ENCODE measurements at regions not wholly inside any gene's neighbourhood (a gene's known extent, or its start where the extent isn't known, plus 50 kb on each side); places are given as distances from the start of the nearest gene placed in this dataset.
"Not testable (repeated sequence)": the region's sequence is repeated elsewhere in the genome, so short reads cannot be mapped to it uniquely, and the experiment has no call there.

DNA sequence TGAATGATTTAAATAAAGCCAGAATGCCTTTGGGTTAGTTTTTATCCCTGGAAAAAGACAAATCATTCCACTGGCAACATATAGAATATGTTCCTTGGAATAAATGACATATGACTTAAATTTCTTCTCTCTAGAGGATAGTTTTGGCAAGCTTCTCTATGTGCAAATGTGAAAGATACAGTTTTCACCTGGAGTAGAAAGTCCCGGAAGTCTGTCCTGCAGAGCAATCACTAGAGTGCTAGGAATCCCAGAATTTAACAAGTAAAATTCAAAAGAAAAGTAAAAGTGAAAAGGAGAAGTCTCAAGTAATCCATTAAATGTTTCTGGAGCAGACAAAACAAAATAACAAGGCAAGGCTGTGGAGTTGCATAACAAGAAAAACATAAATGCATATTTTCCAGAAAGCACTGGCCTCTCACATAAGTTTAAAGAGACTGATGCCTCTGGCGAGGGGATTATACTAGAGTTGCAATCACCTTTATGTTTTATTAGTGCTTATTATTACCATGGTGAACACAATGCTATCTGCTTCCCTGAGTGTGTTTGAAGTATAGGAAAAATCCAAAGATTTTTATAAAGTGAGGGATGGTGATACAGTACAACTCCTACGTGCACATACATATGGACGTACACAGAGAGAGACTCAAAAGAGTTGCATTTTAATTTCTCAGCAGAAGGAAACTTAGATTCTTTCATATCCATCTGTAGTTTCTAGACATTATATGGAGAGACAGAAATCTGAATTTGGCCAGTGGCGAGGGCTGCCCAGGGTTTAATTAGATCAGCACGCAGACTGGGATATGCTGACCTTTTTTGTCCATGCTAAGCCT, 188.3 kb upstream of the ANKRD55 start:
- DNase-seq: no peak
- no peak for ATAC-seq

DNA sequence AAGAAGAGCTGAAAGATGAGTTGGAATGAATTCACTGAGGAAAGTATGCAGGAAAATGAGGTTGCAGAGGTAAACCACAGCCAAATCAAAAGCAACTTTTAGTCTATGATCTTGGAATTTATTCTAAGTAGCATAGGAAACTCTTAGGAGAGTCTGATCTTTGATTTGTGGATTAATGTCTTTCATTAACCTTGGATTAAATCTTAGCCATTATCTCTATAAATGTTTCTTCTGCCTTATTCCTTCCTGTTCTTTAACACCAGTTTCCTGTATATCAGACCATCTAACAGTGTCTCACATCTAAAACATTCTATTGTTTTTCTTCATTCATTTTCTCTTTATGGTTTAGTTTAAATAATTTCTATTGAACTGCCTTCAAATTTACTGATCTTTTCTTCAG, 187.2 kb upstream of the ANKRD55 start:
- DNase-seq: no peak
- no peak for ATAC-seq

DNA sequence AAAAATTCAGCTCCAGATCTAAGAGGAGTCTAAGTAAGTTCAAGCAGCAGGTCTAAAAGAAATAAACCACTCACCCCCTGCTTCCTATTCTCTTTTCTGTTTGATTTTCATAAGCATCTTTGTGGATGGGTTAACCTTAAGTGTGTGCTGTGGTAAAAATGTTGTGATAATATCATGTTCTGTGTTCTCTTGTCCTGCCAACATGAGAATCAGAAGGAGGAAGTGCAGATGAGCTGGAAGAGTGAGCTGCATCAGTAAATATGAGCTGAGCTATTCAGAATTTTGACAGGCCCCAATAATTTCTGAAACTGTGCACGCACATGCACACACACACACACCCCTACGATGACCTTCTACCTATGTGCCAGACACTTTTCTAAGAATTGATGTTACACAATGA, 186.5 kb upstream of the ANKRD55 start:
- ATAC-seq (no peak), DNase-seq (no peak)

DNA sequence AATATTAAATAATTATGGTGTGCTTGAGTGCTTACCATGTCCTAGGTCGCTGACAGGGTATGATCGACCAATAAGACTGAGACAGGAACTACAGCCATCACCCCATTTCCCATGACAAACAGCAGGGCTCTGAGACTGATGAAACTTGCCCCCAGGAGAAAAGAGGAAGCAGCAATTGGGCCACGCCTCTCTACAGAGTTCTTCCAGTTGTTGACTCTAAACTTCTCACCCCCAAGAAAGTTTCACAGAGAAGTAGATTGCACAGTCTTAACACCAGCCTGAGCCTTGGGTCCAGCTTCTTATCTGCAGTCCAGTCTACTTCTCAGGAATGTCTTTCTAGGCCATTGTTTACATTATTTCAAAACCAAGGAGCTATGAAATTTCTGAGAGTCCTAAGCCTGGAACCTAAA, 182.2 kb upstream of the ANKRD55 start:
- peak; percentile 17 for DNase-seq
- peak; percentile 32 for ATAC-seq

DNA sequence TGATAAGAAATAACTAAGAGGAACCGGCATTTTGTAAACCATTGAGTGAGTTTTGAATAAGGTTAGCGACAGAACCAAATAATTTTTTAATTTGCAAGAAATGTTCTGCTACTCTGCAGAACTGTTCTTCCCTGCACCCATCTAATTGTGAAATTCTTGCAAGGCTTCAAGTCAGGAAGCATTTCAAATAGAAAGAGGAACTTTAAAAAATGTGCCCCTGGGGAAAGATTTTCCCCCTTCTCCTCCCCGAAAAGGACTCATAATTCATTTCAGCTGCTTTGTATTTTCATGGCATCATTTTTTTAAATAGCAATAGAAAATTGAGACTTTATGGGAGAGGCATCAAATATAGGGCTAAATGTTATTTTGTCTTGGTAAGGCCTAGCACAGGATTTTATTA, 180.9 kb upstream of the ANKRD55 start:
- no peak for DNase-seq
- ATAC-seq: no peak

DNA sequence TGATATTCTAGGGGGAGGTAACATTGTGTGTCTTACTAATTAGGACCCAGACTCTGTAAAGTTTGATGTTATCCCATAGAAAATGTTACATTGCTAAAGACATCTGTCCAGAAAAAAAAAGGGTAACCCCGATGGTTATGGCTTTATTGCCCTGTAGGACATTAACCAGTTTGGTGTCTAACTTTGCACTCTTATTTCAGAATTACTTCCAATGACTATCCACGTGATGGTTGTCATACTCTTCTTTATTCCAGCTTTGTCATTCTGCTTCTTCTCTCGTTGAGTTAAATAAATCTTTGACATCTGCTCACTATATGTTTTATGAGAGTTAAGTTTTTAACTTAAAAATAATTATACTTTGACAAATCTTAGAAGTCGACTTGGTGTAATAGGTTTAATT, 180.4 kb upstream of the ANKRD55 start:
- DNase-seq (no peak), ATAC-seq (no peak)

DNA sequence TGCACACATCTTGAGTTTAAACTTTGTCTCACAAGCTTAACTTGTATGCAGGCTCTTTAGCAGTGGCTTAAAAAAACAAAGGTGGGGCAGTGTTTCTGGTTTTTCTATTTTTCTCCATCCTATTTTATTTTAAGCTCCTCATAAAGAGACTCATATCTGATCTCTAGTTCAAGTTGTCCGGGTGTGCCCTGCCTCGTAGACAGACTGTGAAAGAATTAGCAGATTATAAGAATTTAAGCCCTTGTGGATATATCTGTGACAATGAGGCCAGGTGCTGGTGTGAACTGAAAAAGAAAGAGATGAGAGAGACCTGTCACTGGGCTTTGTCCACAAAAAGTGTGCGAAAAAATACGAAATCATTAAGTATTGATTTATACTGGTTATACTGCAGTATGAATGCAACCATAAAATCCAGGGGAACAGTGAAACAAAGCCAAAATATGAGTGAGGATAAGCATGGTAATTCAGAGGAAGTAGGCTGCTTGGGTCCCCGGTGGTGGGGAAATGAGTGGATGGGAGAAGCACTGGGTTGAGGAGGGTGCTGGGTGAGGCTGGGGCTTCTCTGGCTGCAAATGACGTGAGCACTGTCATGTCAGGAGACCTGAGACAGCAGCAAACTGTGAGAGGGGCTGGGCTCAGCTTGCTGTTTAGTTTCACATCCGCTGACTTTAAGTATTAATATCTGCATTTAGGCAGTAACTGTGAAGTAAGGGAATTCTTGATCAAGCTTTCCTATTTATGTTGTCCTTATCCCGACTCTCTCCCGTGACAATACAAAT, 179.7 kb upstream of the ANKRD55 start:
- ATAC-seq (peak; percentile 49), DNase-seq (peak; percentile 31)

DNA sequence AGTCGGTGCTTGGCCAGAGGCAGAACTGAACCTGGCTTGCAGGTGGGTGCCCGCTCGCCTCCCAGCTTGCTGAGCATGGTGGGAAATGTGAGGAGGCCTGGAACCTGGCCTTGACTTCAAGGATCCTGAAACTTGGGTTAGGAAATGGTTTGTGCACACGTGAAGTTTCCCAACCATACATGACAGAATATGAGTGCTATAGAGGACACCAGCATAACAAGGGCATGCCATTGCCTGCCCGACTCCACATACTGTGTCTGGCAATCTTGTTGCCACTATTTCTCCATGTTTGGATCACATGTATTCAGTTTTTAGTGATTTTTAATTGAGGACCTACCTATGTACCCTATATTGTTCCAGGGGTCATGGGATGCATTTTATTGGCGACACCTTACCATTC, 177.6 kb upstream of the ANKRD55 start:
- ATAC-seq (no peak), DNase-seq (no peak)

DNA sequence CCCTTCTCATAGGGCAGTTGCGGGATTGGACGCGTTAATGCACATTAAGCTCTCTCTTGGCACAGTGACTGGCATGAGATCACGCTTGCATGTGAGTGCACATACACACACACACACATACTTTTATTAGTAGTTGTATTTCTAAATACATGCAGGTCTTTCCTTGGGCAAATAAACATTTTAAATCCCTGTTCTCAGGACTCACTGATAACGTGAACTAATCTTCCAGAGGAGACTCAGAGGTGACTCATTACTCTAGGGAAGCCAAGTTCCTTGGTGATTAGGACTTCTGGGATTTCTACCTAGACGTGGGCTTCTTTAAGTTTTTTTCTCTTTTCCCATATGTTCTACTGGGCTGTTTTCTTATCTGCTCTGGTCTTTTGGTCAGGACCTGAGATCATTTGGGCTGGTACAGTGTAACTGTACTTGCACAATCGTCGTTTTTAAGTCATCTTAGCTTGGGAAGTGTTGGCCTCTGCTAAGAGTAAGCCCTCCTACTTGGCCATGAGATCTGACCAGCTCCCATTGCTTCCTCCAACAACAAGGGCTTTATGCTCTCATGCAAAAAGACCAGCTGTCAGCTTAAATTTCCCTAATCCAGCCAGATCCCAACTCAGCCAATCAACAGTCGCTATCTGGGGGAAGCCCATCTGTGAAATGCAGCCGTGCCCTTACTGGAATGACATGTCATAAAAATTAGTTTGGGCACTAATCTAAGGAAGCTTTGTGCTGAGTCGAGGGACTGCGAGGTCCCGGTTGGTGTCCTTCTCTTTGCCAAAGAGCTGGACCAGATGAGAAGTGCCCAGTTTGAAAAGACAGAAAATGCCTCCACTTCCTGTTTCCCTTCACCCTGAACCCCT, 176.4 kb upstream of the ANKRD55 start:
- DNase-seq: no peak
- ATAC-seq: no peak

DNA sequence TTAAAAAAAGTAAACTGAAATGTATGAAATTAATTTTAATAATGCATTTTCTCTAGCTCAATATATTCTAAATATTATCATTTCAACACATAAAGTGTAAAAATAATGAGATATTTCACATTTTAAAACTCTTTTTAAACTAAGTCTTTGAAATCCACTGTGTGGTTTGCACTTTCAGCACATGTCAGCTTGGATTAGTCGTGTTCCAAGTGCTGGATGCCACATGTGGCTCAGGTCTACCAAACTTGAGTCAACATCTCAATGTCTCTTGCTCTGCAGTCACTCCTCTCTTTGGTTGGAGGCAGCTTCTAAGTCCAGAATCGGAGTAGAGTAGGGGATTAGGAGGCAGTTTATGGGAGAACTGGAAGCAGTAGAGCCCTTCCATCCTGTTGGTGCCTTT, 173.7 kb upstream of the ANKRD55 start:
- ATAC-seq: no peak
- DNase-seq: no peak

DNA sequence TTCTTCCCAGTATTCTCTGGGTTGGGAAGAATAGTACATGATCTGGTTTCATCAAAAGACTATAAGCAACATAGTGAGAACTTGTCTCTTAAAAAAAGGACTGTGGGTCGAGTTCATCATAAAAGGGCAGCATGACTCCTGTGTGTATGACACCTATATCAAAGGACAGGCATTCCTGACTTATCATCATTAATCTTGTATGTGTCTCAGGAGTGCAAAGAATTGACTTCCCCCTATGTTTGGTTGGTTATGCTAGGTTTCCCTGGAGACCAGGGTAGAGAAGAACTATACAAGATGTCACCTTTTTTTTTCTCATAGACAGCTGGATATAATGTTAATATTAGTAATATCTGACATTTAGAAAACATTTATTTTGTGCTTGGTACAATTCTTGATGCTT, 173.1 kb upstream of the ANKRD55 start:
- DNase-seq (no peak), ATAC-seq (no peak)

DNA sequence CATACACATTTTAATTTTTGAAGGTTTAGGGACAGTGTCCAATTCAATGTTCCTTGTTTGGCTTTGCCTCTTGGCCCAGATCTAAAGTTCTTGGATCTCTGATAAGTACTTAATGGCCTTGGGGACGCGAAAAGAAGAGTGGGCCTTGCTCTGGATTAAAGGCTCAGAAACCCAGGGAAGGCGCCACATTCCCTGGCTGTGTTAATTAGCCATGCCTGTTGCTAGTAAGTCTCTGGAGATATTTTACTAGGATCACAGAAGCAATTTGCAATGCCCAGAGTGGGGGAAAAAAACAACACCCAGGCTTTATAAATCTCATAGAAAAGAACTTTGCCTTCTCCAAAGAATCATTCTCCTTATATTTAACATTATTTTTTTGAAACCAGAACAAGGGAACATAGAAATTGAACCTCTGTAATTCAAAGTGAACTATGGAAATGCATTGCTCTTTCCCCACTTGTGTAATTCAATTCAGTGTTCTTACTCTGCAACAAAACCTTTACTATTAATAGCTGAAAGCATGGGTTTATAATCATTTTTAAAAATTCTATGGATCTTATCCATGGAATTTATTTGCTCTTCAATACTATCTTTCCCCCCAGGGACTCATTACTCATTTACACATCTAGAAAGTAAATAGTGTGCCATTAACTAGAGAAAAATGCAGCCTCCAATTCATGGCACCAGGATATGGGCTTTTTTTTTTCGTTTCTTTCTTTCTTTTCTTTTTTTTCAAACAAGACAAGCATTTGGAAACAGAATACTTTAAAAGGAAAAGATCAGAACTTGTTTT, 172.2 kb upstream of the ANKRD55 start:
- no peak for DNase-seq
- ATAC-seq: no peak

DNA sequence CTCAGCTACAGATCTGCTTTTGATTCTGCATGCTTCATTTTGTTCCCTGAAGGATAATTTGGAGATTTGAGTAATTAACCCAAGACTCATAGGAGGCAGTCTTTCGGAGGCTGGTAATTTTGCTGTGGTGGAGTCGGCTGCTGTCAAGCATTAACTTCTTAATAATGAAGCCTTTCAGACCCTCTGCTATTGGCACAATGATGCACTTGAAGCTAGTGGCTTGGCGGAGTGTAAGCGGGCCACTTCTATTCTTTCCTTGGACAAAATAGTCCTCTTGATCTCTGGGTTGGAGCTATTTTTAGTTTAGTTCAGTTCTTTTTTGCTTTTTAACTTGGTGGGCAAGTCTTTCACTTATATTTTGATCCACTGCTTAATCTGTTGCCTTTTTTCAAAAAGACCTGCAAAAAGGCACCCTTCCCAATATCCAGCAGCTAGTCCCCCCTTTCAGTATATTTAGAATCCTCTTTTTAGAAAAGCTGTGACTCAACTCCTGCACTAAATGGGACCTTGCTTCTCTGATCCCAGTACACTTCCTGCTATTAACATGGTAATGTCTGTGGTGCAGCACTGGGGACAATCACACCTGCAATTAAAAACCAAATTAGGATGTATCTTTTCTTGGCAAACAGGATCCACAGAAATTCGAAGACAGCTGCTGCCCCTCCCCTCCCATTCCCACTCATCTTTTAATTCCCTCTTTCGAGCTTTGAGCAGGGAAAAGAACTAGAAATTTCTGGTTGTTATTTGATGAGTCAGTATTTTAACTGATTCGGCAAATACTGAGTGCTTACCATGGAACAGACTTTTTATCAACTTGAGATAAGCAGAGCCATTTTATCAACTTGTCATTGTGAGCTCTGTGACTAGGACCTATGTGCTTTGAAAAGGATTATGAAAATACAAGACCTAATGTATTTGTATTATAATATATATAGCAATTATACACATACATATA, 169.4 kb upstream of the ANKRD55 start:
- no peak for DNase-seq
- no peak for ATAC-seq

DNA sequence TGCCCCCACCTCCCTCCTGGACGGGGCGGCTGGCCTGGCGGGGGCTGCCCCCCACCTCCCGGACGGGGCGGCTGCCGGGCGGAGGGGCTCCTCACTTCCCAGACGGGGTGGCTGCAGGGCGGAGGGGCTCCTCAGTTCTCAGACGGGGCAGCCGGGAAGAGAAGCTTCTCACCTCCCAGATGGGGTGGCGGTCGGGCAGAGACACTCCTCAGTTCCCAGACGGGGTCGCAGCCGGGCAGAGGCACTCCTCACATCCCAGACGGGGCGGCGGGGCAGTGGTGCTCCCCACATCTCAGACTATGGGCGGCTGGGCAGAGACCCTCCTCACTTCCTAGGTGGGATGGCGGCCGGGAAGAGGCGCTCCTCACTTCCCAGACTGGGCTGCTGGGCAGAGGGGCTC, 164.7 kb upstream of the ANKRD55 start:
- not testable (repeated sequence) for DNase-seq, ATAC-seq

DNA sequence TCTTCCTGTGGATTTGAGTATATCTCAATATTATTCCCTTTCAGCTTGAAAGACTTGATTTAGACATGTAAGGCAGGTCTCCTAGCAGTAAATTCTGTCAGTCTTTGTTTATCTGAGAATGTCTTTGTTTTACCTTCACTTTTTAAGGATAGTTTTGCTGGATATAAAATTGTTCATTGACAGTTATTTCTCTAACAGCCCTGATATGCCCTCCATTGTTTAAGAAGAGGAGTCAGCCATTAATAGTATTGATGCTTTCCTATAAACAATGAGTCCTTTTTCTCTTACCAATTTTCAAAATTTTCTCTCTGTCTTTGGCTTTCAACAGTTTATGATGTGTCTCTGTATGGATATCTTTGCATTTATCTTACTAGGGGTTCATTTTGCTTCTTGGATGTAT, 163.5 kb upstream of the ANKRD55 start:
- no peak for DNase-seq
- no peak for ATAC-seq

DNA sequence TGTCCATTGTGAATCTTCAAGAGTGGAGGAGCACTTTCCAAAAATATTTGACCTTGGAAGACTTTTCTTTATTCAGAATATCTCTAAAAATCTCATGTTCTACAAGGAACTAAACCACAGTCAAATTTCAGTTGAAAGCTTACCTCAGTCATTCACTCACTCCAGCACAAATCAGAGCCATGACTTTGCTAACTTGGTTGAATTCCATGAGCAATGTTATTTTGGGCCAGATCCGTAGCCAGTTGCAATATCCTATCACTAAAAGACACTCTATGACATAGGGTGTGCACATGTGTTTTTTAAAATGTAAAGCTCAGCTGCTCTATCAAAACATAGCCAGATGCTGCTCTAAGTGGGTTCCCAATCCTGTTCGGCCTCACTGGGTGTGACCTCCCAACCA, 156.1 kb upstream of the ANKRD55 start:
- ATAC-seq: no peak
- no peak for DNase-seq

DNA sequence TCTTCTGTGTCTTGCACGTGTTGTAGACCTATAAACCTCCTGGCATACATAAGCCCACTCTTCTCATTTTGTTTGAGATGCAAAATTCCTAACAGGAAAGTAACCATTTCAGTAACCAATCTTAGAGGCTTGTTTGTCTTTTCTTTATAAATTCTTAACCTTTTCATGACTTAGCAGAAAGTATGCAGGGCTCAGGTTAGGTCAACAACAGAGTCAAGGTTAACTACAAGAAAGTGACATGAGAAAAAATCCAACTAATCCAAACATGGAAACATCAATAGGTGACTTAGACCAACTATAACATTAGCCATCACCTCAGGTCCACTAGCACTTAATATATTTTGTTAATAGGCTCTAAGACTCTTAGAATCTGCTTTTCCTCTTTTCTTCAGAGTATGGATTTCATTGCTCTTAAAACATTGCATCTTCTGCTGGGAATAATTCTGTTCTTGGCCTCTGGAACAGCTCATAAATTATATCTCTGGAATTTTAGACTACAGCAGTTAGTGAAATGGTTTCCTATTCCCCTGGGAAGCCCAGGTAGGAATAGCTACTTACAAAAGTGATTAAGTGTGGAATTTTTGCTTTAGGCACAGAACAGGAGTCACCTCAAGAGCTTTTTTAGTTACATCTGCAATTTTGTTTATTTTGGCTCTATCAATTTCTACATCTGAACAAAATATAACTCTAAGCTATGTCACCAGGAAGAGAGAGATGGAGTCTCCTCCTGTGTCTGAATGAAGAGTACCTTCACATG, 155.3 kb upstream of the ANKRD55 start:
- no peak for DNase-seq
- ATAC-seq: no peak

DNA sequence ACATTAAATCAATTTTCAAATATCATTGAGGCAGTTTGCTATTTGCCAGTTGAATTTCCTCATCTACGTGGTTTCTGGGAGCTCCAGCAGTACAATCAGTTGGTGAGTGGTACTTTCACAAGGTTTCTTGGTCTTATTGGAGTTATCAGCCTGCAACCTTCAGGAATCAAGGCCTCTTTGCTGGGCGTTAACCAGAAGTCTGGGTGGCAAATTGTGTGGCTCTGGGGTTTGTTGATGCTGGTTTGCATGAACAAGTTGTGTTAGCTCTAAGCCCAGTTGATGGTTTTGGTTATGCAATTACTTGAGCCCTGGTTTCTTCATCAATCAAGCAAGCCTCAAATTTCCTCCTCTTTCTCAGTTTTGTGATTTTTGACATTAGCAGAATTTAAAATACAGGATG, 152.9 kb upstream of the ANKRD55 start:
- DNase-seq (no peak), ATAC-seq (no peak)

DNA sequence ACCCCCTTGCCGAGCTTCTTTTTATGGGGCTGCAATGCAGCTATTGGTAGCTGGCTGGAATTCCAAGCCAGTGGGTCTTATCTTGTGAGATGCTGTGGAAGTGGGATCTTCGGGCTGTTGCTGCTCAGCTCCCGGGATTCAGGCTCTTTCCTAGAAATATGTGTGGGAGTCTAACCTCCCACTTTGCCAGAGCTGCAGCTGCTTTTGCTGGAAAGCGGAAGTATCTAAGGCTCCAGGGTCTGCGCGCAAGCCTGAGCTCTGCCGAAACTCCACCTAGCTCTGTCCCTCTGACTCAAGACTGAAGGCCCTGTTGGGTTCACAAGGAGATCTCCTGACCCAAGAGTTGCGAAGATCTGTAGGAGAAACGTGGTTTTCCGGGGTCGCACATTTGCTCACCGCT, 151.1 kb upstream of the ANKRD55 start:
- DNase-seq: no peak
- ATAC-seq: no peak

DNA sequence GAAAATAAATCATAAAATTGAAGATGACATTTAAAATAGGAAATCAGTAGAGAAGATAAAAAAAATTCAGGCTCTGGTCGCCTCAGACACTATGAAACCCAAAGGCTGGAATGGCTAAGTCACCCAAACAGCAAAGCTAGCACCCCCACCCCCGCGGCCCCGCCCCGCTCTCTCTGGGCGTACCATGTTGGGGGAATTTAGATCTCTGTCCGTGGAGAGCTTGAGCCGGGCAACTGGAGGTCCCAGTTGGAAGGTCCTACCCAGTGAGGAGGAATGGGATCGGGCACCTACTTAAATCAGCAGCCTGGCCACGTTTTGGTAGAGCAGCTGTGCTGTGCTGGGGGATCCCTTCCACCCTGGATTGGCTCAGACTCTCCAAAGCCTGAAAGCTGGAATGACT, 150.6 kb upstream of the ANKRD55 start:
- DNase-seq (no peak), ATAC-seq (no peak)

All from stimulated activated naive CD8-positive, alpha-beta T cell treated with anti-CD3 and anti-CD28 coated beads, Interleukin-15, Interleukin-2, amounts not matched to agents 100 U/mL and 50 U/mL, for 24 hours (primary cell).